Ecto neural progenitor cell (in vitro differentiated cells): ENCODE measurements at regions not wholly inside any gene's neighbourhood (a gene's known extent, or its start where the extent isn't known, plus 50 kb on each side); places are given as distances from the start of the nearest gene placed in this dataset.

Experiments used
- DNase-seq: peaks from one replicate; pipeline ENCODE4 v3.0.0-alpha.2; 2018; ENCODE audit warnings: low spot score

- no peak for DNase-seq
Observed at GRCh38 chr6:125491860-125492618, 190.3 kb upstream of the HDDC2 start.

GRCh38 chr6:125498606-125499005 is 196.8 kb upstream of the HDDC2 start:
- DNase-seq = no peak

- DNase-seq = no peak
Observed at GRCh38 chr6:125499535-125499934, 197.8 kb upstream of the HDDC2 start.

- DNase-seq = no peak
Observed at GRCh38 chr6:125503181-125503580, 201.4 kb upstream of the HDDC2 start.

- DNase-seq = no peak
Observed at GRCh38 chr6:125507987-125508655, 206.4 kb upstream of the HDDC2 start.

- no peak for DNase-seq
Observed at GRCh38 chr6:125508793-125509192, 207.0 kb upstream of the HDDC2 start.

- DNase-seq = no peak
Observed at GRCh38 chr6:125509477-125509876, 207.7 kb upstream of the HDDC2 start.

GRCh38 chr6:125510405-125510804 is 208.6 kb upstream of the HDDC2 start:
- no peak for DNase-seq

- no peak for DNase-seq
Observed at GRCh38 chr6:125511809-125512396, 210.1 kb upstream of the HDDC2 start.

- DNase-seq = no peak
Observed at GRCh38 chr6:125512621-125513020, 210.9 kb upstream of the HDDC2 start.

GRCh38 chr6:125513978-125514377 is 212.2 kb upstream of the HDDC2 start:
- no peak for DNase-seq

- DNase-seq = no peak
Observed at GRCh38 chr6:125516644-125517043, 214.9 kb upstream of the HDDC2 start.

- DNase-seq = no peak
Observed at GRCh38 chr6:125519367-125519766, 217.6 kb upstream of the HDDC2 start.

- no peak for DNase-seq
Observed at GRCh38 chr6:125524356-125524755, 222.6 kb upstream of the HDDC2 start.

GRCh38 chr6:125526007-125526720 is 223.3 kb upstream of the HEY2 start:
- DNase-seq = no peak

- peak; percentile 83 for DNase-seq
Observed at GRCh38 chr6:125528621-125529041, 220.8 kb upstream of the HEY2 start.

GRCh38 chr6:125529061-125529460 is 220.4 kb upstream of the HEY2 start:
- DNase-seq = no peak

- DNase-seq = peak; percentile 63
Observed at GRCh38 chr6:125533710-125534397, 215.6 kb upstream of the HEY2 start.

GRCh38 chr6:125534430-125535263 is 214.8 kb upstream of the HEY2 start:
- no peak for DNase-seq

- no peak for DNase-seq
Observed at GRCh38 chr6:125537090-125537489, 212.3 kb upstream of the HEY2 start.

- no peak for DNase-seq
Observed at GRCh38 chr6:125539892-125540291, 209.5 kb upstream of the HEY2 start.
